GM21786 (cell line): ENCODE measurements at regions not wholly inside any gene's neighbourhood (a gene's known extent, or its start where the extent isn't known, plus 50 kb on each side); places are given as distances from the start of the nearest gene placed in this dataset.
"Not testable (repeated sequence)": the region's sequence is repeated elsewhere in the genome, so short reads cannot be mapped to it uniquely, and the experiment has no call there.

Experiments
- ATAC-seq: cut with Tn5 transposase; IDR thresholded peaks from one replicate; pipeline ENCODE4 v1.9.1; 2021; ENCODE audit not compliant: unreplicated experiment

DNA sequence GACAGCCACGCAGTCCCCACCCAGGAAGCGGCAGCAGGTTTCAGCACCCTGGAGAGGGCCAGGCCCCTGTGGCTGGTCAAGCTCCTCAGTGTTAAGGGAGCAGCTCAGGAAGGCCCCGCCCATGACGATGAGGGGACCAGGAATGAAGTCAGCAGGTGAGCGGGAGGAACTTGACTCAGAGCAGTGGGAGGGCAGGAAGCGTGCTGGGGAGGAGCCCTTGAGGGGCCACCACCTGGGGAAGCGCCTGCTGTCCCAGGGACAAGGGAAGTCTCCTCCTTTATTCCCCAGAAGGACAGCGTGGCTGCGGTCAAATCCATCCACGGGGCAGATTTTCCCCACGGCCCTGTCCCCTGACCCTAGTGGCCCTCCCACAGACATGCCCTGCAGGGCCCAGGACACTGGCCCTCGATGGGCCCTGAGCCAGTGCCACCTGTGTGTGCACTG lies 357.6 kb downstream of the ADGRD1 start:
- ATAC-seq = not testable (repeated sequence)

- no peak for ATAC-seq
Measured at GRCh38 chr12:131311764-131312163, 358.1 kb downstream of the ADGRD1 start.

DNA sequence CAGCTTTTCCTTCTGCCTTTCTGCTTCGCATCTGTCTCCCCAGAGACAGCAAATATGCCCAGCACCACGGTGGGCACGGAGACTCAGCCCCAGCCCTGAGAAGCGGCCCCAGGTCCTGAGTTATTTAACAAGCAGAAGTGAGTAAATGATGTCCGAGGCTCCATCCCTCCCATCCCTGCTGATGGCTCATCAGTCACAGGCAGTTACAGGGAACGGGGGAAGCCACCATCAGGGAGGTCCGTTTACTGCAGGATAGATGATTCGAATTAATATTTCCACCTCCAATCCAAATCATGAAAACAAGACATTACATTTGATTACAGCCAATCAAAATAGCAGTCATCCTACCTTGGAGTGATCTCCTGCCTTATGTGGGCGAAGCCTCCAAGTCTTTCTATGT lies 358.7 kb downstream of the ADGRD1 start:
- not testable (repeated sequence) for ATAC-seq

GRCh38 chr12:131312793-131313545 lies 359.3 kb downstream of the ADGRD1 start:
- ATAC-seq = no peak

DNA sequence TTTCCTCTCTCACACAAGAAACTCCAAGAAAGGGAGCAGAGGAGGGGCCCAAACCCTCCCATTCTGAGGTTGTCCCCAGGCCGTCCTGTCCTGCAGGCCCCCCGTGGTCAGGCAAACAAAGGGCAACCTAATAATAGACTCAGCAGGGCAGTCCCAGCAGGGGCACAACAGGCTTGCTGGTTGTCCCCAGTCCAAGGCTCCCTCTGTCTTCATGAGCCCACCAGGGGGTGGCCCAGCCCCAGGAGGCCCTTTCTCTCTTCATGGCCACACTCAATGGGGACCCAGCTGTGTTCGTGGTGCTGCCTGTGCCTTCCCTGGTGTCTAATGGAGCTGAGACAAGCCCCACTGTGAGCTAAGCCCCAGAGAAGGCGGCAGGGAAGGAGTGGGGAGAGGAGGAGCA lies 359.9 kb downstream of the ADGRD1 start:
- ATAC-seq = no peak

GRCh38 chr12:131314524-131315090 lies 360.9 kb downstream of the ADGRD1 start:
- ATAC-seq = no peak

DNA sequence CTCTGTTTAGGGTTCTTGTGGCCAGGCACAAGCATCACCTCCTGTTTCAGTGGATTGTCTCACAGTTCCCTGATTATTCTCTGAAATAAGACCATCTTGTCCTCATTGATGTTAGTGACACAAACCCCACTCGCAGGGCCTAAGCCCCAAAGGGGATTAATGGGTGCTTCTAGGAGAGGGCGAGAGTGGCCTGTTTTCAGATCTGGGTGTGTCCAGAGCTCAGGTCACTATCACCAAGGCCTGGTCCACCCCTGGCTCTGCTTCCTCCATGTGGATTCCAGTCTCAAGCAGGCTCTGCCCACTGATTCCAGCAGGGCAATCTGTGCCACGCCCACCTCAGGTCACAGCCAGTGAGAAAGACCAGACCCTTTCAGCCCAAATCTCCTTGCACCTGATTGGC lies 361.9 kb downstream of the ADGRD1 start:
- ATAC-seq = no peak

GRCh38 chr12:131316388-131316787 lies 362.7 kb downstream of the ADGRD1 start:
- ATAC-seq = no peak

DNA sequence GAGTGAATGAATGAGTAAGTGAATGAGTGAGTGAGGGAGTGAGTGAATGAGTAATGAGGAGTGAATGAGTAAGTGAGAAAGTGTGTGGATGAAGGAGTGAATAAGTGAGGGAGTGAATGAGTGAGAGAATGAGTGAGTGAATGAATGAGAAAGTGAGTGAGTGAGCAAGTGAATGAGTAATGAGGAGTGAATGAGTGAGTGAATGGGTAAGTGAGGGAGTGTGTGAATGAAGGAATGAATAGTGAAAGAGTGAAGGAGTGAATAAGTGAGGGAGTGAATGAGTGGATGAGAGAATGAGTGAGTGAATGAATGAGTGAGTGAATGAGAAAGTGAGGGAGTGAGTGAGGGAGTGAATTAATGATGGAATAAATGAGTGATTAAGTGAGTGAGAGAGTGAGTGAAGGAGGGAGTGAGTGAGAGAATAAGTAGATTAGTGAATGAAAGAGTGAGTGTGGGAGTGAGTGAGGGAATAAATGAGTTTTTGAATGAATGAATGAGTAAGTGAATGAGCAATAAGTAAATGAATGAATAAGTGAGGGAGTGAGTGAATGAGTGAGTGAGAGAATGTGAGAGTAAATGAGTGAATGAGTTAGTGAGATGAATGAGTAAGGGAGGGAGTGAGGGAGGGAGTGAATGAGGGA lies 364.5 kb downstream of the ADGRD1 start:
- no peak for ATAC-seq

GRCh38 chr12:131321988-131322387 lies 368.3 kb downstream of the ADGRD1 start:
- ATAC-seq = no peak

- ATAC-seq = not testable (repeated sequence)
Measured at GRCh38 chr12:131322460-131322859, 368.8 kb downstream of the ADGRD1 start.

DNA sequence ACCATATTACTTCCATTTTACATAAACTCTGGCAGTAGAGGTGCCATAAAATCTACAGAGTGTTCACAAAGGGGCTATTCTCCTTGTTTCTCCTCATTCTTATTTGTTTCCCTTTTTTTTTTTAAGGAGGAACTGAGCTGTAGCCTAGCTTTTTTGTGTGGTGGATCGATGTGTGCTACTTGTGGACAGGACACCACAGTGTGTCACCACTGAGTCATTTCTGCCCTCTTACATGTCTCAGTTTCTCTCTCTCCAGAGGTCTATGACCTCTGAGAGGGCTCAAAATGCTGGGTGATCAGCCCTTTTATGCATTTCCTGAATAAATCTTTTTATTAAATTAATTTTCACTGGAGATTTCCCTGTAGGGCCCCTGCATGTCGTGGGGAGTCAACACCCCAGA lies 370.2 kb downstream of the ADGRD1 start:
- no peak for ATAC-seq

- no peak for ATAC-seq
Measured at GRCh38 chr12:131327521-131328488, 374.1 kb downstream of the ADGRD1 start.

DNA sequence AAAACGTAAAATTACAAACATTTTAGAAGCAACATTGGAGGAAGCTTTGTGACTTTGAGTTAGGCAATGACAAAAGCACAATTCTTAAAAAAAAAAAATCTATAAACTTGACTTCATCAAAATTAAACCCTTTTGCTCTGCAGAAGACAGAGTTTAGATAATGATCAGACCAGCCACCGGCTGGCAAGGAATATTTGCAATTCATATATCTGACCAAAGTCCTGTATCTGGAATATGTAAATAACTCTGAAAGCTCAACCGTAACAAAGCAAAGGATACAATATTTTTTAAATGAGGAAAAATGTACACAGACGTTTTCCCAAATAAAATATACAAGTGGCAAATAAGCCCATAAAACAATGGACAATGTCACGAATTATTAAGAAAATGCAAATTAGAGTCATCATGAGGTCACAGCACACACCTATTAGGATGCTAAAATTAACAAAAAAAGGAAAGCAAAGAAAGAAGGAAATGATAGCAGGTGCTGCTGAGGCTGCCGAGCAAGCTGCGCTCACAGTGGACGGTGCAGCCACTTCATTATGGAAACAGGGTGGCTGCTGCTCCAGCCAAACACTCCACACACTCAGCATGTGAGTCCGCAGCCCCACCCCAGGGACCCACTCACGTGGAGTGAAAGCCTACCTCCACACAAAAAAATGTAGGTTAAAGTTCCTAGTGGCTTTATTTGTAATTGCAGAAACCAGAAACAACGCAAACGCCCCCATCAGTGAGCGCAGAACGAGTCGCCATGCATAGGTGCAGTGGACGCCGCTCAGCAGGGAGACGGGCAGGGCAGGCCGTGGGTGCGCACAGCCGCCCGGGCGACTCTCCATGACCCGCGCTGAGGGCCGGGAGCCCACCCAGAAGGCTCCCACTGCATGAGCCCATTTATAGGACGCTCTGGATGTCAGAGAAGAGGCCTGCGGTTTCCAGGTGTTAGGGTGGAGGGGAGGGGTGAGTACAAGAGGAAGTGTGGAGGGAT lies 375.4 kb downstream of the ADGRD1 start:
- ATAC-seq = not testable (repeated sequence)

DNA sequence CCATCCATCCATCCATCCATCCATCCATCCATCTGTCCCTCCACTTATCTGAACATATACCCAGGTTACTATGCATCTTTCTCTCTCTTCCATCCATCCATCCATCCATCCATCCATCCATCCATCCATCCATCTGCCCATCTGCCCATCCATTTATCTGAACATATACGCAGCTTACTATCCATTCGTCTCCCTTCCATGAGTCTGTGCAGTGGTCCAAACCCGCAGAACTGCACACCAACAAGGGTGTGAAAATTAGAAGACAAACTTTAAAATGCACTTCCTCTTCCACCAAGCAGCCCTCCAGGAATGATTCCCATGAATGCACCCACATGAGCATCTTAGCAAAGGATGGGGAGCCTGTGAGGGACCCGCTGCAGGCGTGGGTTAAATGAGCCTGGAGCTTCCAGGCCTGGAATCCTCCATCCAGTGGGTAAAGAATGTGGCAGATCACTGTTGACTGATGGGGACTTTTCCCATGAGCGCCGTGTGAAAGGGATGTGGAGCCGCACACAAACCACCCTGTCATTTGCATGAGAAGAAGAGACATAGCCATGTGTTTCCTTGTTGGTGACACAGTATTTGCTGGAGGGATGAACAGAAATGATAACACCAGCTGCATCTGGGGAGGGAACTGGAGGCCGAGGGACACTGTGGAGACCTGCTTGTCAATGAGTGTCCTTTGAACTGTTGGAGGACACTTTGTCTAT lies 376.6 kb downstream of the ADGRD1 start:
- ATAC-seq = no peak

- ATAC-seq = no peak
Measured at GRCh38 chr12:131331148-131331750, 377.5 kb downstream of the ADGRD1 start.

- ATAC-seq = no peak
Measured at GRCh38 chr12:131332224-131332623, 378.5 kb downstream of the ADGRD1 start.

DNA sequence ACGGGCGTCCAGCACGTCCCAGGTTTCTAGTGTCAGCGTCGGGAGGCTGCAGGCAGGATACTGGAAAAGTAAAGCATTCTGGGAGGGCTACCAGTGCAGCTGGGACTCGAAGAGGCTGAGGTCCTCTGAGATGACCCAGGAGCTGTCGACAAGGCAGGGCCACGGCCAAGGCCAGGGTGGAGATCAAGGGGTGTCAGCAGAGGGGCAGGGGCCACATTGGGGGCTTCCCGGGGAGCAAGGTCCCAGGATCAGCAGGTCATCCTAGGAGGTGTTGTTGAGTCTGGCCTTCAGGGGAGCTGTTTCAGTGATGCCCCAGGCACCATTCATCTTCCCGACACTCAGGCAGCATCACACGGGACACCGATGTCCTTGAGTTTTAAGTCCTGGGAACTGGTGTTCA lies 377.8 kb upstream of the SFSWAP start:
- no peak for ATAC-seq
